Large intestine (tissue), 3 donors: ENCODE measurements at regions not wholly inside any gene's neighbourhood (a gene's known extent, or its start where the extent isn't known, plus 50 kb on each side); places are given as distances from the start of the nearest gene placed in this dataset.

ENCODE experiments used
- DNase-seq, 2 donors: peaks; one replicate each; pipeline versions ENCODE4 v3.0.0 to v3.0.0-alpha.2; 2013
- H3K27ac ChIP-seq: one replicate; pipeline ENCODE4 v1.5.1; 2013; ENCODE audit warnings: low read length
- H3K27me3 ChIP-seq: 2 replicates; pipeline ENCODE4 v1.6.1; 2013; ENCODE audit warnings: low read length; ENCODE audit not compliant: control insufficient read depth, insufficient read depth
- H3K36me3 ChIP-seq: 2 replicates; pipeline ENCODE4 v1.6.1; 2013; ENCODE audit warnings: low read length; ENCODE audit not compliant: control insufficient read depth, insufficient read depth
- H3K4me1 ChIP-seq: one replicate; pipeline ENCODE4 v1.6.1; 2013; ENCODE audit warnings: low read length; ENCODE audit not compliant: control insufficient read depth, insufficient read depth
- H3K4me3 ChIP-seq: one replicate; pipeline ENCODE4 v1.5.1; 2013; ENCODE audit warnings: low read length
- H3K9me3 ChIP-seq: one replicate; pipeline ENCODE4 v1.6.1; 2013; ENCODE audit warnings: mild to moderate bottlenecking, low read depth, low read length, moderate library complexity; ENCODE audit not compliant: control insufficient read depth
- WGBS: methylation state at CpG from one replicate; pipeline ENCODE4 v1.1.5; 2013; ENCODE audit warnings: low lambda C conversion rate; ENCODE audit not compliant: insufficient coverage; 5-methylcytosine and 5-hydroxymethylcytosine counted together

- no peaks in the 10 kb centered on the region for H3K36me3 ChIP-seq
- H3K9me3 ChIP-seq: peaks cover 4% of the 10 kb centered on the region
- H3K4me3 ChIP-seq: no peak overlapping the region
- no peak for DNase-seq
- no peaks in the 10 kb centered on the region for H3K27me3 ChIP-seq
- no peak overlapping the region for H3K27ac ChIP-seq
- peaks cover 12% of the 10 kb centered on the region for H3K4me1 ChIP-seq
- WGBS: no CpG with 5 or more reads among the region's 2 CpGs
Observed at GRCh38 chr3:194983620-194984019, 287.3 kb downstream of the XXYLT1 start.

DNA sequence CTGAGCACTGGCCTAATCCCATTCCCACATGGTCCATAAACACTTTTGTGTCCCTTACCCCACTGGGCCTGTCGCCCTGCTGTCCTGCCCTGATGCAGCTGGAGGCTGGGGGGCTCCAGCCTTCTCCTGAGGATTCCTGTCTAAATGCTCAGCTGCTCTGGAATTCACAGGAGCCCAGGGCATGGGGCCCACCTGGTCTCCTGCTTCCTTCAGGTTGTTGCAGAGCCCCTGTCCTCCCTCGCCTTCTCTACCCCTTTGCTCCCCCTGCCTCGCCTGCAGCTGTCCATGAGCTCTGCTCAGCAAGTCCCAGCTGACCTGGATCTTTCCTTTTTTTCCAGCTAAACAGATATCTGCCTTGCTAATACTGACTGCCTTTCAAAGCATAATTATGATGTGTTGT is 286.9 kb downstream of the XXYLT1 start:
- DNase-seq: no peak
- no CpG with 5 or more reads among the region's 3 CpGs for WGBS

GRCh38 chr3:194984622-194985021 is 286.3 kb downstream of the XXYLT1 start:
- WGBS: no CpG with 5 or more reads among the region's 9 CpGs
- H3K4me1 ChIP-seq: peaks cover 12% of the 10 kb centered on the region
- peak overlapping the region; percentile 47 for H3K4me3 ChIP-seq
- DNase-seq: peak; percentile 38 to 68
- H3K27me3 ChIP-seq: no peaks in the 10 kb centered on the region
- peaks cover 4% of the 10 kb centered on the region for H3K9me3 ChIP-seq
- peak overlapping the region; percentile 17 for H3K27ac ChIP-seq
- H3K36me3 ChIP-seq: no peaks in the 10 kb centered on the region

More for the DNA sequence above, 286.9 kb downstream of the XXYLT1 start:
- H3K4me1 ChIP-seq: peaks cover 12% of the 10 kb centered on the region
- no peak overlapping the region for H3K27ac ChIP-seq
- no peak overlapping the region for H3K4me3 ChIP-seq
- H3K27me3 ChIP-seq: no peaks in the 10 kb centered on the region
- no peaks in the 10 kb centered on the region for H3K36me3 ChIP-seq
- peaks cover 4% of the 10 kb centered on the region for H3K9me3 ChIP-seq

GRCh38 chr3:194985031-194985578 is 285.9 kb downstream of the XXYLT1 start:
- Histone ChIP-seq H3K27me3 (no peaks in the 10 kb centered on the region), H3K4me1 (peaks cover 12% of the 10 kb centered on the region), H3K9me3 (peaks cover 4% of the 10 kb centered on the region), H3K4me3 (peak overlapping the region; percentile 47), H3K27ac (peak overlapping the region; percentile 17), H3K36me3 (no peaks in the 10 kb centered on the region)
- WGBS: no CpG with 5 or more reads among the region's 33 CpGs
- DNase-seq: peak; percentile 69 to 79

- no peak for DNase-seq
- WGBS: no CpG with 5 or more reads among the region's 17 CpGs
- peaks cover 4% of the 10 kb centered on the region for H3K9me3 ChIP-seq
- H3K4me1 ChIP-seq: peaks cover 12% of the 10 kb centered on the region
- no peak overlapping the region for H3K27ac ChIP-seq
- H3K36me3 ChIP-seq: no peaks in the 10 kb centered on the region
- H3K27me3 ChIP-seq: no peaks in the 10 kb centered on the region
- no peak overlapping the region for H3K4me3 ChIP-seq
Observed at GRCh38 chr3:194986208-194987043, 284.5 kb downstream of the XXYLT1 start.

DNA sequence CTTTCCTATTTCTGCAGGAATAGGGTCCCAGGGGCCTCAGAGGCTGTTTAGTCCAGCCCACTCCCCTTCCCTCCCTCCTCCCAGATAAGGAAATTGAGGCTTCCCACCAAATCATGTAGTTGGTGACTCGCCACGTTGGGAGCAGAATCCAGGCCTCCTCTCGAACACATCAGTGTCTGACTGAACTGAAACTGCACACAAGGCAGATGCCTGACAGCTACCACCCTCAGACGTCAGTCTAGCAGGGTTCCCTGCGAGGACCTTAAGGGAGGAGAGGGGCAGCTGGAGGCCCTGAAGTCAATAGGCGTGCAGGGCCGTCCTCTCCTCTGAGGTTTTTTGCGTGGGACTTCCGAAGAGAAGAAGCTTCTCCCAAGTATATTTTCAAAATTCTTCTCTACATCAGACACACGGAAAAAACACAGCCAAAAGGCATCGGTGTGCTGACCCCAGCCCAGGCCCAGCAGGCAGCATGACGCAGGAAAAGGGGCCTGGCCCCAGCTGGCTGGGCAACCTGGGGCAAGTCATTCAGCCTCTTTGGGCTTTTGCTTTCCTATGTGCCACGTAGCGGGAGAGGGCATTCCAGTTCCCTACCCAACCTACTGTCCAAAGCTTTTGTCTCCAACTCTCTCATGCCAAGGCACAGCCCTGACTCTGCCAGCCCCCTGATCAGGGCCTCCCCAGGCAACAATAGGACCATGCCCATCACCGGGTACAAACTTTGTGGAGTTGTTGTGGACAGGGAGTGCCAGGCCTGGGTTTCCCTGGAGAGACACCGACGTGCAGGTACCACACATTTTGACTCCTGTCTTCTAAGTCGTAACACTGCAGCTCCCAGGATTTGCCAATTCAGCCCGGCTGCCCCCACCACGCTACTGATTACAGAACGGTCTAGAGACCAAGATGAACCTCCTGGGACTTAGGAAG is 283.1 kb downstream of the XXYLT1 start:
- no CpG with 5 or more reads among the region's 21 CpGs for WGBS
- Histone ChIP-seq H3K4me3 (no peak overlapping the region), H3K27me3 (no peaks in the 10 kb centered on the region), H3K36me3 (no peaks in the 10 kb centered on the region), H3K9me3 (no peaks in the 10 kb centered on the region), H3K4me1 (peaks cover 12% of the 10 kb centered on the region), H3K27ac (no peak overlapping the region)
- DNase-seq: no peak

DNA sequence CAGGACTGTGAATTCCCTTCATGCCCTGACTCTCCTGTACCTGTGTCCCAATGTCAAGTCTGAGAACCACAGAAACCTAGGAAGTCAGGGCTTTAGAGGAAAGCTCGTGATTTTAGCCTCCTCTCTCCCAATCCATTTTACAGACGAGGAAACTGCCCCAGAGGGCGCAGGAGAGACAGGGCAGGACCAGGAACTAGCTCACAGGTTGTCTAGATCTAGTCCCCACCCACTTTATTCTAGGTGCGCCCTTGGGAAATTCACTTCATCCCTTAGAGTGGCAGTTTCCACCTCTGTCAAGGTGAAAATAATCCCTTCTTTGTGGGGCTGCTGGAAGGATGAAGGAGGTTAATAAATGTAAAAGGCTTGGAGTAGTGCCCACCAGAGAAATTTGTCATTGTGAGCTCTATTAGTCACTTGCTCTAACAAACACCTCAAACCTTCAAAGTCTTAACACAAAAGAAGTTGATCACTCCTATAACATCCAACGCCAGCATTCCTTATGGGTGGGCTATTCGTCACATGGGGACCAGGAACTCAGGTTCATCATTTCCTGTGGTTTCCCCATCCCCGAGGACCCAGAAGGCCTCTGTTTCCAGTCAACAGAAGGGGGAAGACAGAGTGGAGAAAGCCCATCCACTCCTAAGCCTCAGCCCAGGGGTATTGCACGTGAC is 282.3 kb downstream of the XXYLT1 start:
- Histone ChIP-seq H3K36me3 (no peaks in the 10 kb centered on the region), H3K9me3 (no peaks in the 10 kb centered on the region), H3K27me3 (no peaks in the 10 kb centered on the region), H3K27ac (no peak overlapping the region), H3K4me3 (no peak overlapping the region), H3K4me1 (peaks cover 12% of the 10 kb centered on the region)
- WGBS: no CpG with 5 or more reads among the region's 8 CpGs
- DNase-seq: no peak

- Histone ChIP-seq H3K36me3 (no peaks in the 10 kb centered on the region), H3K4me3 (no peak overlapping the region), H3K9me3 (no peaks in the 10 kb centered on the region), H3K4me1 (peaks cover 8% of the 10 kb centered on the region), H3K27me3 (no peaks in the 10 kb centered on the region), H3K27ac (no peak overlapping the region)
- no CpG with 5 or more reads among the region's 10 CpGs for WGBS
- DNase-seq: no peak
Observed at GRCh38 chr3:194989241-194989640, 281.7 kb downstream of the XXYLT1 start.

DNA sequence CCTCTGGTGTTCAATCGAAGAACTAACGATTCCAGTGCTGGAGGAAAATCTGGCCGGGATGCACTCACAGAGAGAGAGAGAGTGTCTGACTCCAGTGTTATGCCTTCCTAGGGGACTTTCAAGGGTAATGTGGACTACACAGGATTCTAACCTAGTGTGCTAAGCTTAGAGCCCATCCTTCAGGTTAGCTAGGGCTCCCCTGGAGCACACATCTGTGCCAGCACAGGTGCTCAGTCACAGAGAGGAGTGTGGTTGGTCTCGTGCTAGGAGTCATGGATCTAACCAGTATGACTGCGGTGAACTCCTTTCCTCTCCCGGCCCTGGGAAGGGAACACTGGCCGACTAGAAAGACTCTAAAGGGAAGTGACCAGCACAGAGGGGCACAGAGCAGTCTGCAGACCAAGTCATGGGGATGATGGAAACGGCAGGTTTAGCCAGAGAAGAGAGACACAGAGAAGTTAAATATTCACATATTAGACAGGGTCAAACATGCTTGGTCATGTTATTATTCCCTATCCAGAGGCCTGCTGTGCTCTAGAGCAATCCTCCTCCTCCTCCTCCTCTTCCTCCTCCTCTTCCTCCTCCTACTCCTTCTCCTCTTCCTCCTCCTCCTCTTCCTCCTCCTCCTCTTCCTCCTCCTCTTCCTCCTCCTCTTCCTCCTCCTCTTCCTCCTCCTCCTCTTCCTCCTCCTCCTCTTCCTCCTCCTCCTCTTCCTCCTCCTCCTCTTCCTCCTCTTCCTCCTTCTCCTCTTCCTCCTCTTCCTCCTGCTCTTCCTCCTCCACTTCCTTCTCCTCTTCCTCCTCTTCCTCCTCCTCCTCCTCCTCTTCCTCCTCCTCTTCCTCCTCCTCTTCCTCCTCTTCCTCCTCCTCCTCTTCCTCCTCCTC is 280.3 kb downstream of the XXYLT1 start:
- no peak for DNase-seq
- peaks cover 11% of the 10 kb centered on the region for H3K4me1 ChIP-seq
- no peaks in the 10 kb centered on the region for H3K9me3 ChIP-seq
- H3K4me3 ChIP-seq: no peak overlapping the region
- H3K36me3 ChIP-seq: no peaks in the 10 kb centered on the region
- no CpG with 5 or more reads among the region's 8 CpGs for WGBS
- H3K27ac ChIP-seq: no peak overlapping the region
- H3K27me3 ChIP-seq: no peaks in the 10 kb centered on the region
